ENCODE measurements at regions not wholly inside any gene's neighbourhood (a gene's known extent, or its start where the extent isn't known, plus 50 kb on each side); places are given as distances from the start of the nearest gene placed in this dataset.

DNA sequence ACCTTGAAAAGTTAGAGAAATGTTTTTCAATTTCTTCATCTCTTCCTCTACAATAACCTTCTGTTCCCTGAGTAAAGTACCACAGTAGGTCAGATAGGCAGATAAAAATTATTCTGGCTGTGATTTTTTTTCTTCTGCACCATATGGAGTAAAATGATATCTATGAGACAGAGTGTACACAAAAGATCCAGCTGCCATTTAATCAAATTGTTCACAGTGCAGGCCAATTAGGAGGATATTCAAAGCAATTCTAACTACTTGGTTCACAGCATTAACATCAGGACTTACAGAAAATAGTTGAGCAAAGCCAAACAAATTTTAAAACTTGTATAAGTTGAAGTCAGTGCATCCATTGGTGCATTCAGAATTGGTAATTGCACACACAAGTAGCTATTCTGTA is 147.9 kb upstream of the LUZP2 start:
- no peak overlapping the region for H3K27ac ChIP-seq
- no peaks in the 10 kb centered on the region for H3K27me3 ChIP-seq
- TF ChIP-seq, protein P1, sequence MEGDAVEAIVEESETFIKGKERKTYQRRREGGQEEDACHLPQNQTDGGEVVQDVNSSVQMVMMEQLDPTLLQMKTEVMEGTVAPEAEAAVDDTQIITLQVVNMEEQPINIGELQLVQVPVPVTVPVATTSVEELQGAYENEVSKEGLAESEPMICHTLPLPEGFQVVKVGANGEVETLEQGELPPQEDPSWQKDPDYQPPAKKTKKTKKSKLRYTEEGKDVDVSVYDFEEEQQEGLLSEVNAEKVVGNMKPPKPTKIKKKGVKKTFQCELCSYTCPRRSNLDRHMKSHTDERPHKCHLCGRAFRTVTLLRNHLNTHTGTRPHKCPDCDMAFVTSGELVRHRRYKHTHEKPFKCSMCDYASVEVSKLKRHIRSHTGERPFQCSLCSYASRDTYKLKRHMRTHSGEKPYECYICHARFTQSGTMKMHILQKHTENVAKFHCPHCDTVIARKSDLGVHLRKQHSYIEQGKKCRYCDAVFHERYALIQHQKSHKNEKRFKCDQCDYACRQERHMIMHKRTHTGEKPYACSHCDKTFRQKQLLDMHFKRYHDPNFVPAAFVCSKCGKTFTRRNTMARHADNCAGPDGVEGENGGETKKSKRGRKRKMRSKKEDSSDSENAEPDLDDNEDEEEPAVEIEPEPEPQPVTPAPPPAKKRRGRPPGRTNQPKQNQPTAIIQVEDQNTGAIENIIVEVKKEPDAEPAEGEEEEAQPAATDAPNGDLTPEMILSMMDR (IDR thresholded peaks at IDR 0.05), result no peak
- no peak for DNase-seq
- no peak overlapping the region for H3K4me3 ChIP-seq
- no peaks in the 10 kb centered on the region for H3K9me3 ChIP-seq
- no peaks in the 10 kb centered on the region for H3K4me1 ChIP-seq
- intact Hi-C loops (cut with DNase I; ENCODE audit: low total_unique reads), result no loop called here
- no peaks in the 10 kb centered on the region for H3K36me3 ChIP-seq

DNA sequence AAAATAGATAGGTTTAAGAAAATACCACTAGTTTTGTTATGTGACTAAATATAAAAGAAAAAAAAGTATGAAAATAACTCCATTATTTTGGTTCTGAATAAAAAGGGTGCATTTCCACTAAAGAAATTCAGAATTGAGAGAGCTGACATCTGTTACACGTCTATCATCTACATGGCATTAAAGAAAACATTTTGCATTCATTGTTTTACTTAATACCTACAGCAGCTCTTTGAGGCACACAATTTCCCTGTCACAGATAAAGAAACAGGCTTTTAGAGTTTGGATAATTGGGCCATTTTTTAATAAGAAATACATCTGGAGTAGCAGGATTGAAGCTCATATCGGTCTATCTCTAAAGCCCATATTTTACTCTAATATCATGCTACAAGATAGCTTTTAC is 145.7 kb upstream of the LUZP2 start:
- Histone ChIP-seq H3K36me3 (no peaks in the 10 kb centered on the region), H3K27ac (no peak overlapping the region), H3K27me3 (no peaks in the 10 kb centered on the region), H3K4me1 (no peaks in the 10 kb centered on the region), H3K9me3 (no peaks in the 10 kb centered on the region), H3K4me3 (no peak overlapping the region)
- DNase-seq, result no peak
- TF ChIP-seq, protein P1 (IDR thresholded peaks at IDR 0.05), result no peak
- intact Hi-C loops (cut with DNase I; ENCODE audit: low total_unique reads), result no loop called here

DNA sequence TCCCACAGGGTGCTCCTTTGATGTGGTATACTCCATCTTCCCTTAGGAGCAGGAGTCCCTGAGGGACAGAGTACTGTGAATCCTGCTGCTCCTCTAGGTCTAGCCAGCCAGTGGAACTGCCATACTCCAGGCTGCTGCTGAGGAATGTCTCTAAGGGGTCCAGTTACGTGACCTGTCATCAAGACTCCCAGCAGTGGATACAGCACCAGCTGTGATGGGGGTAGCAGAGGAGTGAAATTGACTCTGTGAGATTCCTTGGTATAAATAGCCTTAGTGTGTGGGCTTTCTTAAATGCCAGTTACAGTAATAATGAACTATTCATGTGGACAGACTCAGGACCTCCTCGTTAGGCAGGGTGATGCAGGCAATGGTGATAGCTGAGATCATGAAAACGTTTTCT is 140.4 kb upstream of the LUZP2 start:
- TF ChIP-seq, protein P1 (IDR thresholded peaks at IDR 0.05), result no peak
- DNase-seq, result no peak
- intact Hi-C loops (cut with DNase I; ENCODE audit: low total_unique reads), result no loop called here
- no peaks in the 10 kb centered on the region for H3K36me3 ChIP-seq
- H3K27me3 ChIP-seq, result no peaks in the 10 kb centered on the region
- H3K4me3 ChIP-seq, result no peak overlapping the region
- H3K9me3 ChIP-seq, result no peaks in the 10 kb centered on the region
- H3K27ac ChIP-seq, result no peak overlapping the region
- no peaks in the 10 kb centered on the region for H3K4me1 ChIP-seq

DNA sequence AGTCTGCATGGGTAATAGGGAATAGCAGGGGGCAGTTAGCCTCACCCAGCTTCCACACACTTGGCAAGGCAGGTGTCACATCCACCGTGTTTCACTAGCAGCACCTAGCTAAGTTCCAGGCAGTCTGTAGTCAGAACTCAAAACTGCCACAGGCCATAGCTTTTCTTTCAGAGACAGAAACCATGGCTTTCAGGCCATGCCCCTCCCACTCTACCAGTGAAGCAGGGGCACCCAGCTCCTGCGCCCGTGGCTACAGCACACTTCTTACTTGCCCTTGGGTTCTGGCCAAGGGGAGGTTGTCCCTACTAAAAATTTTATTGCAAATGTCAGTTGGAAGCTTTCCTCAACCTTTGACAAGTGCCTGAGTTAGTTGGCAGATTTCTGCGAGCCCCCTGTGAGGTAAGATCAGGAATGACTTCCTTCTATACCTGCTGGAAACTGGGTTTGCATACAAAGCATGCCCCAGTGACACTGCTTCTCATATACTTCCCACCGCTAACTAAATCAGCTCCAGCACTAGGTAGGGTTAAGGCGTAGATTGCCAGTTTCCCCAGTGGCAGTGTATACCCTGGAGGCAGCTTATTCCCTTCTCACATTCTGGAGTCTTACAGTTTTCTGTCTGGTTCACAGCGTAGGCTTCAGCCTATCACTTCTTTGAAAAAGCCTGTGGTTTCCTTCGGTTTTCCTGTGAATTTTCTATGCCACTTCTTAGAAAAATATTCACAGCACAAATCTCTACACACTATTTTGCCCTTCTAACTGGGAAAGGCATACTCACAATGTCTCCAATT is 139.0 kb upstream of the LUZP2 start:
- Histone ChIP-seq H3K9me3 (no peaks in the 10 kb centered on the region), H3K27ac (no peak overlapping the region)
- intact Hi-C loops (cut with DNase I; ENCODE audit: low total_unique reads), result no loop called here

DNA sequence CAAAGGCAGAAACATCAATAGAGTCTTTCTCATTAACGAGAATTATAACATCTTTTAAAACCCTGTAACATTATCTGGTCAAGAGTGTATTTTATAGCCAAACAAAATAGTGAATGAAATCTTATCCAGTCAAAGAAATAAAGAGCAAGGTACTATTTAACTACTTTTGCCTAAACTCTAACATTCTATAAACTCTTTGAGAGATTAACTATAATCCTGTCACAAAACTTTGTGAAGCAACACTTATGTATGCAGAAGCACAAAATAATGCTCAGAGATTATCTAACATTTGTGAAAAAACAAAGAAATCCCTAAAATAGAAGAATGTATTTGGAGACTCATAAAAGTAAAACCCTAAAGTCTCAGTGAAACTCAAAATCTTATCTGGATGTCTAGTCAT is 124.4 kb upstream of the LUZP2 start:
- intact Hi-C loops (cut with DNase I; ENCODE audit: low total_unique reads), result no loop called here
- Histone ChIP-seq H3K36me3 (no peaks in the 10 kb centered on the region), H3K4me3 (no peak overlapping the region), H3K9me3 (no peaks in the 10 kb centered on the region), H3K27me3 (no peaks in the 10 kb centered on the region), H3K27ac (no peak overlapping the region), H3K4me1 (no peaks in the 10 kb centered on the region)
- no peak for DNase-seq
- TF ChIP-seq, protein P1 (IDR thresholded peaks at IDR 0.05), result no peak

More for the DNA sequence above, 139.0 kb upstream of the LUZP2 start:
- H3K4me1 ChIP-seq, result no peaks in the 10 kb centered on the region
- no peak for DNase-seq
- H3K27me3 ChIP-seq, result no peaks in the 10 kb centered on the region
- no peaks in the 10 kb centered on the region for H3K36me3 ChIP-seq
- H3K4me3 ChIP-seq, result no peak overlapping the region
- TF ChIP-seq, protein P1 (IDR thresholded peaks at IDR 0.05), result no peak

All from tibial artery (tissue), 4 donors.